ENCODE measurements at regions not wholly inside any gene's neighbourhood (a gene's known extent, or its start where the extent isn't known, plus 50 kb on each side); places are given as distances from the start of the nearest gene placed in this dataset.

DNA sequence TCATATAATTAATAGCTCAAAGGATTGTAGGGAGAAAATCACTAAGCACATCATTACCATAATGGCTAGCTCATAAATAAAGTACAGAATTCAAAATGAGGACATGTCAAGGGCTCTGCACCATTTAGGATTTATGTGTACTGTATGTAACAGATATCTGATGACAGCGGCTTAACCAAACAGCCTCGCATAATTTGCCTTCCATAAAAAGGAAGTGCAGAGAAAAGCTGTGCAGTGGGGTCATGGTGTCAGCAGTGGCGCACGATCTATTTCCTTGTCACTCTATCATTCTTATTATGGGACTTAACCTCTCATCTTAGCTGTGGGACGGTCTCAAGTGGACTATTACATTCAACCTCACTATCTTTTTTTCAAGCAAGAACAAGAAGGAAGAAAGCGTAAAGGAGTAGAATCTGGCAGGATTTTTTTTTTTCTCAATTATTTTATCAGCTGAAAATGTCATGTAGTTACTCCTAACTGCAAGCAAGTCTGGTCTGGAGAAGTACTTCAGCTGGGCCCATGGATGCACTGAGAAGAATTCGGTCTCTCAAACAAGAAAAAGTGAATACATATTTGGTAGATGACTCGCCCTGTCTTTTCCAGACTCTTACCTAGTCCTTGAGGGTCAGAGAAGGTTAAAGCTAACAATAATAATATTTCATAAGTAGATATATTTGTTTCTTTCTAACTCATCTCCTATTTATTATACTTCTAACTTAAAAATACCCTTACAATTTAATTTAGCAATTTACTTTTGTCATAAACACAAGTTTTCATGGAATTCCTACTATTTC, 94.6 kb downstream of the COX18 start:
- H3K4me3 ChIP-seq, result no peak overlapping the region
- no peaks in the 10 kb centered on the region for H3K36me3 ChIP-seq
- intact Hi-C loops (cut with DNase I; ENCODE audit: low total_unique reads), result no loop called here
- no peak for DNase-seq (ENCODE audit: low spot score in 2 of 2)
- no peaks in the 10 kb centered on the region for H3K4me1 ChIP-seq
- TF ChIP-seq POLR2A (IDR thresholded peaks at IDR 0.05), result no peak
- no peak for TF ChIP-seq POLR2AphosphoS5 (IDR thresholded peaks at IDR 0.05)
- no peak for TF ChIP-seq CTCF (IDR thresholded peaks at IDR 0.05)
- no peaks in the 10 kb centered on the region for H3K9me3 ChIP-seq
- no peak overlapping the region for H3K27ac ChIP-seq
- no peaks in the 10 kb centered on the region for H3K27me3 ChIP-seq

- H3K9me3 ChIP-seq, result no peaks in the 10 kb centered on the region
- H3K4me3 ChIP-seq, result no peak overlapping the region
- DNase-seq (ENCODE audit: low spot score in 2 of 2), result no peak
- no peaks in the 10 kb centered on the region for H3K27me3 ChIP-seq
- intact Hi-C loops (cut with DNase I; ENCODE audit: low total_unique reads), result no loop called here
- TF ChIP-seq POLR2AphosphoS5 (IDR thresholded peaks at IDR 0.05) (no peak), POLR2A (IDR thresholded peaks at IDR 0.05) (no peak), CTCF (IDR thresholded peaks at IDR 0.05) (no peak)
- H3K27ac ChIP-seq, result no peak overlapping the region
- H3K4me1 ChIP-seq, result no peaks in the 10 kb centered on the region
- no peaks in the 10 kb centered on the region for H3K36me3 ChIP-seq
These were observed 97.9 kb downstream of the COX18 start for GRCh38 chr4:72971572-72971971.

DNA sequence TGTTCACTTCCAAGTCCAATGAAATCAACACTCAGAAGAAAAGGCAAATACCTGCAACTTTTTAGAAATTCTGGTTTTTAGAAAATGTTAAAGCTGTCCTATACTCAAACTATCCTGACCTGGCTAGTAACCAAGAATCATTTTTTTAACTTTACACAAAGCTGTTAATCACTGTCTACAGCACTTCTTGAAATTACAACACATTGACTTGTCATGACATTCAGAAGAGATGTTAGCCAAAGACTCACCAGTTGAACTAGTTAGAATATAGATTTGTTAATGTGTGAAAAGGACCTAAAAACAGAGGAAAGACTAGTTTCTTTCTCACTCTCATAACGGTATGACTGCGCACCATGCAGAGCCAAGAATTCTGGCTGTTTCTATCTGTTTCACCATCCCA, 98.8 kb downstream of the COX18 start:
- Histone ChIP-seq H3K27ac (no peak overlapping the region), H3K4me1 (no peaks in the 10 kb centered on the region), H3K36me3 (no peaks in the 10 kb centered on the region), H3K4me3 (no peak overlapping the region), H3K27me3 (no peaks in the 10 kb centered on the region), H3K9me3 (no peaks in the 10 kb centered on the region)
- no peak for TF ChIP-seq POLR2AphosphoS5 (IDR thresholded peaks at IDR 0.05)
- no peak for TF ChIP-seq CTCF (IDR thresholded peaks at IDR 0.05)
- TF ChIP-seq POLR2A (IDR thresholded peaks at IDR 0.05), result no peak
- no peak for DNase-seq (ENCODE audit: low spot score in 2 of 2)
- intact Hi-C loops (cut with DNase I; ENCODE audit: low total_unique reads), result no loop called here

DNA sequence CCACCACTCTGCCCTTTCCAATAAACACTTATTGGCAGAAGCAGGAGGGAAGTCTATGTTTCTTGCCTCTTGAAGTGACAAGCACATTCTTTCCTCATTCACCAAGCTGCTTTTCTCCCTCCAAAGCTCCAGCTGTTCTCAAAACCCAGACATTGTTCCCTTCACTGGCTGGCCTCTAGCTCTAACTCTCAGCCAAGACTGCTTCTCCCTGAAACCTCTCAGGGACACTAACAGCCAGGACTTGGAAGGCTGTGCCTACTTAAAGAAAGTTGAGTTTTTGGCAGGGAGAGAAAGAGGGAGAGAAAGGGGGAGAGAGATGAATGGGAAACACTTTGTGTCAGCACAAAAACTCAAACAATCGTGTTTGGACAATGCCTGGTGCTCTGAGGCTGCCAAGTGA, 99.5 kb downstream of the COX18 start:
- H3K27ac ChIP-seq, result no peak overlapping the region
- H3K27me3 ChIP-seq, result no peaks in the 10 kb centered on the region
- H3K4me3 ChIP-seq, result no peak overlapping the region
- H3K4me1 ChIP-seq, result no peaks in the 10 kb centered on the region
- no peaks in the 10 kb centered on the region for H3K9me3 ChIP-seq
- H3K36me3 ChIP-seq, result no peaks in the 10 kb centered on the region
- intact Hi-C loops (cut with DNase I; ENCODE audit: low total_unique reads), result no loop called here
- no peak for DNase-seq (ENCODE audit: low spot score in 2 of 2)
- TF ChIP-seq POLR2A (IDR thresholded peaks at IDR 0.05) (no peak), POLR2AphosphoS5 (IDR thresholded peaks at IDR 0.05) (no peak), CTCF (IDR thresholded peaks at IDR 0.05) (no peak)

GRCh38 chr4:72966652-72967051, 102.9 kb downstream of the COX18 start:
- intact Hi-C loops (cut with DNase I; ENCODE audit: low total_unique reads), result no loop called here
- Histone ChIP-seq H3K4me3 (no peak overlapping the region), H3K9me3 (peaks cover 0 to 11% of the 10 kb centered on the region in 2 donors), H3K36me3 (no peaks in the 10 kb centered on the region), H3K27ac (no peak overlapping the region), H3K4me1 (no peaks in the 10 kb centered on the region), H3K27me3 (no peaks in the 10 kb centered on the region)
- no peak for DNase-seq (ENCODE audit: low spot score in 2 of 2)
- no peak for TF ChIP-seq CTCF (IDR thresholded peaks at IDR 0.05)
- no peak for TF ChIP-seq POLR2A (IDR thresholded peaks at IDR 0.05)
- TF ChIP-seq POLR2AphosphoS5 (IDR thresholded peaks at IDR 0.05), result no peak

Data from breast epithelium (tissue), 4 donors.